K562 (cell line): ENCODE measurements at regions not wholly inside any gene's neighbourhood (a gene's known extent, or its start where the extent isn't known, plus 50 kb on each side); places are given as distances from the start of the nearest gene placed in this dataset.

Source experiments
- ARID4B ChIP-seq: sonication (generic); formaldehyde crosslinking; IDR thresholded peaks from 2 replicates; pipeline ENCODE4 v1.8.0; 2022; ENCODE audit warnings: mild to moderate bottlenecking, missing genetic modification reagents
- BACH1 ChIP-seq: fragments of 200-800 bp; sonication (Bioruptor generic); IDR thresholded peaks from 2 replicates; pipeline ENCODE4 v1.6.1; 2016; ENCODE audit warnings: missing genetic modification characterization, missing compliant biosample characterization
- BCLAF1 ChIP-seq, 2 experiments: fragments of 450-650 bp in 1 of 2; IDR thresholded peaks; 2 replicates each; pipeline ENCODE4 v1.6.1; 2011 to 2017; ENCODE audit warnings: low read depth in 2 of 2, antibody characterized with exemption in 1 of 2, borderline replicate concordance in 1 of 2, low read length in 1 of 2, mild to moderate bottlenecking in 1 of 2, mixed read lengths in 1 of 2; ENCODE audit not compliant: control insufficient read depth in 1 of 2
- CHD4 ChIP-seq: fragments of 200-600 bp; sonication (generic); IDR thresholded peaks from 3 replicates; pipeline ENCODE4 v1.6.1; 2012; ENCODE audit warnings: low read depth, mild to moderate bottlenecking, mixed read lengths, low read length, inconsistent platforms; ENCODE audit not compliant: insufficient read depth, insufficient replicate concordance, poor library complexity, severe bottlenecking
- CTCF ChIP-seq, 3 experiments: IDR thresholded peaks in 2 of 3; conservative IDR thresholded peaks in 1 of 3; 2 replicates each; pipeline ENCODE4 v1.5.1; 2011 to 2012; ENCODE audit warnings: low read length in 3 of 3, mild to moderate bottlenecking in 3 of 3, control low read depth in 2 of 3, improper control_type of control experiment in 1 of 3, inconsistent platforms in 1 of 3, low read depth in 1 of 3, mixed read lengths in 1 of 3, moderate library complexity in 1 of 3; ENCODE audit not compliant: insufficient read depth in 2 of 3
- EWSR1 ChIP-seq: fragments of 450-650 bp; IDR thresholded peaks from 2 replicates; pipeline ENCODE4 v1.6.1; 2018; ENCODE audit warnings: borderline replicate concordance, mild to moderate bottlenecking, low read depth, moderate library complexity; ENCODE audit not compliant: partially characterized antibody
- PBX2 ChIP-seq, 2 experiments: IDR thresholded peaks in 1 of 2; conservative IDR thresholded peaks in 1 of 2; 2 replicates each; pipeline ENCODE4 v1.6.1; 2016; ENCODE audit warnings: low read depth in 2 of 2, mild to moderate bottlenecking in 1 of 2, missing compliant biosample characterization in 1 of 2, missing genetic modification characterization in 1 of 2, moderate library complexity in 1 of 2
- TBP ChIP-seq: optimal IDR thresholded peaks from 2 replicates; pipeline ENCODE3; 2011; ENCODE audit warnings: low read depth, low read length, improper control_type of control experiment
- ZNF561 ChIP-seq: fragments of 450-650 bp; formaldehyde crosslinking; conservative IDR thresholded peaks from 2 replicates; pipeline ENCODE4 v1.4.0; 2020; ENCODE audit warnings: mild to moderate bottlenecking, moderate library complexity
- ZZZ3 ChIP-seq: fragments of 450-650 bp; IDR thresholded peaks from 2 replicates; pipeline ENCODE4 v1.6.1; 2016; ENCODE audit warnings: antibody characterized with exemption, mild to moderate bottlenecking, moderate library complexity

GRCh38 chr17:71171270-71171669 is 949.5 kb upstream of the SOX9 start:
- TF ChIP-seq PBX2 (CRISPR knock-in tag; IDR thresholded peaks at IDR 0.05; ENCODE audit: low read depth) (no peak), PBX2 (tag; conservative IDR thresholded peaks at IDR 0.05; ENCODE audit: low read depth) (no peak), CTCF (IDR thresholded peaks at IDR 0.05 in 2 of 3, conservative IDR thresholded peaks at IDR 0.05 in 1 of 3; ENCODE audit: insufficient read depth in 2 of 3, low read depth in 1 of 3, low read length in 3 of 3) (no peak), TBP (no peak), ZZZ3 (no peak), CHD4 (no peak), EWSR1 (no peak), BCLAF1 (IDR thresholded peaks at IDR 0.05; ENCODE audit: borderline replicate concordance in 1 of 2, control insufficient read depth in 1 of 2, low read depth in 2 of 2, low read length in 1 of 2) (no peak), ARID4B (no peak), BACH1 (tag) (no peak), ZNF561 (no peak)
